ENCODE measurements at regions not wholly inside any gene's neighbourhood (a gene's known extent, or its start where the extent isn't known, plus 50 kb on each side); places are given as distances from the start of the nearest gene placed in this dataset.

GRCh38 chr12:58774731-58775130, 145.6 kb downstream of the LRIG3 start:
- no peaks in the 10 kb centered on the region for H3K27me3 ChIP-seq (ENCODE audit: insufficient read depth, low read length)
- ChIA-PET POLR2A (ENCODE audit: partially characterized antibody) (no interaction called here), CTCF (ENCODE audit: partially characterized antibody) (no interaction called here)
- intact Hi-C loops (cut with micrococcal nuclease): no loop called here
- no peak overlapping the region for H3K27ac Mint-ChIP-seq
- H3K4me3 ChIP-seq (ENCODE audit: low read length in 2 of 2): no peak overlapping the region
- H3K27ac ChIP-seq (ENCODE audit: low read depth, low read length): no peak overlapping the region
- H3K27me3 Mint-ChIP-seq: no peaks in the 10 kb centered on the region
- no peaks in the 10 kb centered on the region for H3K36me3 ChIP-seq (ENCODE audit: insufficient read depth, low read length)
- H3K36me3 Mint-ChIP-seq: no peaks in the 10 kb centered on the region
- no peak for DNase-seq
- peaks cover 0 to 7% (median 3%) of the 10 kb centered on the region in 8 donors for H3K9me3 Mint-ChIP-seq
- no peaks in the 10 kb centered on the region for H3K4me1 Mint-ChIP-seq
- no peaks in the 10 kb centered on the region for H3K4me1 ChIP-seq (ENCODE audit: insufficient read depth, low read length)
- no peak overlapping the region for H3K4me3 Mint-ChIP-seq
- no peaks in the 10 kb centered on the region for H3K9me3 ChIP-seq (ENCODE audit: control insufficient read depth in 1 of 2, low read length in 2 of 2)

- H3K4me1 ChIP-seq (ENCODE audit: insufficient read depth, low read length): no peaks in the 10 kb centered on the region
- H3K27ac ChIP-seq (ENCODE audit: low read depth, low read length): no peak overlapping the region
- no peaks in the 10 kb centered on the region for H3K9me3 ChIP-seq (ENCODE audit: control insufficient read depth in 1 of 2, low read length in 2 of 2)
- no peaks in the 10 kb centered on the region for H3K27me3 ChIP-seq (ENCODE audit: insufficient read depth, low read length)
- ChIA-PET CTCF (ENCODE audit: partially characterized antibody) (no interaction called here), POLR2A (ENCODE audit: partially characterized antibody) (no interaction called here)
- Mint-ChIP-seq H3K4me1 (no peaks in the 10 kb centered on the region), H3K27me3 (no peaks in the 10 kb centered on the region), H3K4me3 (no peak overlapping the region), H3K9me3 (peaks cover 0 to 12% (median 3%) of the 10 kb centered on the region in 8 donors), H3K36me3 (no peaks in the 10 kb centered on the region), H3K27ac (no peak overlapping the region)
- intact Hi-C loops (cut with micrococcal nuclease): no loop called here
- DNase-seq: no peak
- no peak overlapping the region for H3K4me3 ChIP-seq (ENCODE audit: low read length in 2 of 2)
- no peaks in the 10 kb centered on the region for H3K36me3 ChIP-seq (ENCODE audit: insufficient read depth, low read length)
These were observed 144.9 kb downstream of the LRIG3 start for GRCh38 chr12:58775396-58775795.

GRCh38 chr12:58776144-58776543, 144.2 kb downstream of the LRIG3 start:
- CTCF ChIA-PET (ENCODE audit: partially characterized antibody): no interaction called here
- Histone ChIP-seq H3K4me1 (ENCODE audit: insufficient read depth, low read length) (no peaks in the 10 kb centered on the region), H3K27me3 (ENCODE audit: insufficient read depth, low read length) (no peaks in the 10 kb centered on the region), H3K4me3 (ENCODE audit: low read length in 2 of 2) (no peak overlapping the region), H3K9me3 (ENCODE audit: control insufficient read depth in 1 of 2, low read length in 2 of 2) (no peaks in the 10 kb centered on the region), H3K36me3 (ENCODE audit: insufficient read depth, low read length) (no peaks in the 10 kb centered on the region), H3K27ac (ENCODE audit: low read depth, low read length) (no peak overlapping the region)
- DNase-seq: no peak
- Mint-ChIP-seq H3K4me1 (no peaks in the 10 kb centered on the region), H3K36me3 (no peaks in the 10 kb centered on the region), H3K4me3 (no peak overlapping the region), H3K27ac (no peak overlapping the region), H3K27me3 (no peaks in the 10 kb centered on the region), H3K9me3 (peaks cover 0 to 12% (median 4%) of the 10 kb centered on the region in 8 donors)
- intact Hi-C loops (cut with micrococcal nuclease): no loop called here
- POLR2A ChIA-PET (ENCODE audit: partially characterized antibody): no interaction called here

- intact Hi-C loops (cut with micrococcal nuclease): no loop called here
- DNase-seq: no peak
- no peak overlapping the region for H3K27ac ChIP-seq (ENCODE audit: low read depth, low read length)
- POLR2A ChIA-PET (ENCODE audit: partially characterized antibody): no interaction called here
- H3K27me3 Mint-ChIP-seq: no peaks in the 10 kb centered on the region
- no peaks in the 10 kb centered on the region for H3K9me3 ChIP-seq (ENCODE audit: control insufficient read depth in 1 of 2, low read length in 2 of 2)
- H3K27ac Mint-ChIP-seq: no peak overlapping the region
- H3K36me3 Mint-ChIP-seq: no peaks in the 10 kb centered on the region
- no peaks in the 10 kb centered on the region for H3K4me1 ChIP-seq (ENCODE audit: insufficient read depth, low read length)
- no peak overlapping the region for H3K4me3 Mint-ChIP-seq
- no peaks in the 10 kb centered on the region for H3K4me1 Mint-ChIP-seq
- H3K36me3 ChIP-seq (ENCODE audit: insufficient read depth, low read length): no peaks in the 10 kb centered on the region
- no peak overlapping the region for H3K4me3 ChIP-seq (ENCODE audit: low read length in 2 of 2)
- CTCF ChIA-PET (ENCODE audit: partially characterized antibody): no interaction called here
- peaks cover 0 to 8% (median 4%) of the 10 kb centered on the region in 8 donors for H3K9me3 Mint-ChIP-seq
- H3K27me3 ChIP-seq (ENCODE audit: insufficient read depth, low read length): no peaks in the 10 kb centered on the region
These were observed 142.5 kb downstream of the LRIG3 start for GRCh38 chr12:58777815-58778214.

- CTCF ChIA-PET (ENCODE audit: partially characterized antibody): no interaction called here
- no peak overlapping the region for H3K27ac ChIP-seq (ENCODE audit: low read depth, low read length)
- no peak overlapping the region for H3K4me3 ChIP-seq (ENCODE audit: low read length in 2 of 2)
- Mint-ChIP-seq H3K36me3 (no peaks in the 10 kb centered on the region), H3K27ac (no peak overlapping the region), H3K27me3 (no peaks in the 10 kb centered on the region), H3K9me3 (peaks cover 0 to 11% (median 7%) of the 10 kb centered on the region in 8 donors), H3K4me3 (no peak overlapping the region), H3K4me1 (no peaks in the 10 kb centered on the region)
- intact Hi-C loops (cut with micrococcal nuclease): no loop called here
- no peak for DNase-seq
- no peaks in the 10 kb centered on the region for H3K36me3 ChIP-seq (ENCODE audit: insufficient read depth, low read length)
- POLR2A ChIA-PET (ENCODE audit: partially characterized antibody): no interaction called here
- H3K4me1 ChIP-seq (ENCODE audit: insufficient read depth, low read length): no peaks in the 10 kb centered on the region
- H3K27me3 ChIP-seq (ENCODE audit: insufficient read depth, low read length): no peaks in the 10 kb centered on the region
- no peaks in the 10 kb centered on the region for H3K9me3 ChIP-seq (ENCODE audit: control insufficient read depth in 1 of 2, low read length in 2 of 2)
These were observed 138.7 kb downstream of the LRIG3 start for GRCh38 chr12:58781609-58782008.

GRCh38 chr12:58787021-58787760, 133.1 kb downstream of the LRIG3 start:
- Histone ChIP-seq H3K4me1 (ENCODE audit: insufficient read depth, low read length) (no peaks in the 10 kb centered on the region), H3K36me3 (ENCODE audit: insufficient read depth, low read length) (no peaks in the 10 kb centered on the region), H3K9me3 (ENCODE audit: control insufficient read depth in 1 of 2, low read length in 2 of 2) (no peaks in the 10 kb centered on the region), H3K27me3 (ENCODE audit: insufficient read depth, low read length) (no peaks in the 10 kb centered on the region), H3K4me3 (ENCODE audit: low read length in 2 of 2) (no peak overlapping the region), H3K27ac (ENCODE audit: low read depth, low read length) (no peak overlapping the region)
- Mint-ChIP-seq H3K4me1 (no peaks in the 10 kb centered on the region), H3K9me3 (peaks cover 0 to 6% (median 4%) of the 10 kb centered on the region in 8 donors), H3K27me3 (no peaks in the 10 kb centered on the region), H3K36me3 (no peaks in the 10 kb centered on the region), H3K4me3 (no peak overlapping the region), H3K27ac (no peak overlapping the region)
- intact Hi-C loops (cut with micrococcal nuclease): no loop called here
- CTCF ChIA-PET (ENCODE audit: partially characterized antibody): no interaction called here
- no peak for DNase-seq
- POLR2A ChIA-PET (ENCODE audit: partially characterized antibody): no interaction called here

- ChIA-PET POLR2A (ENCODE audit: partially characterized antibody) (no interaction called here), CTCF (ENCODE audit: partially characterized antibody) (no interaction called here)
- H3K27ac ChIP-seq (ENCODE audit: low read depth, low read length): no peak overlapping the region
- no peak for DNase-seq
- Mint-ChIP-seq H3K36me3 (no peaks in the 10 kb centered on the region), H3K27me3 (no peaks in the 10 kb centered on the region), H3K9me3 (peaks cover 0 to 12% (median 4%) of the 10 kb centered on the region in 8 donors), H3K27ac (no peak overlapping the region), H3K4me3 (no peak overlapping the region), H3K4me1 (no peaks in the 10 kb centered on the region)
- H3K27me3 ChIP-seq (ENCODE audit: insufficient read depth, low read length): no peaks in the 10 kb centered on the region
- no peak overlapping the region for H3K4me3 ChIP-seq (ENCODE audit: low read length in 2 of 2)
- no peaks in the 10 kb centered on the region for H3K36me3 ChIP-seq (ENCODE audit: insufficient read depth, low read length)
- intact Hi-C loops (cut with micrococcal nuclease): no loop called here
- H3K9me3 ChIP-seq (ENCODE audit: control insufficient read depth in 1 of 2, low read length in 2 of 2): no peaks in the 10 kb centered on the region
- H3K4me1 ChIP-seq (ENCODE audit: insufficient read depth, low read length): no peaks in the 10 kb centered on the region
These were observed 125.4 kb downstream of the LRIG3 start for GRCh38 chr12:58794859-58795258.

GRCh38 chr12:58795825-58796224, 124.5 kb downstream of the LRIG3 start:
- CTCF ChIA-PET (ENCODE audit: partially characterized antibody): no interaction called here
- Mint-ChIP-seq H3K27me3 (no peaks in the 10 kb centered on the region), H3K4me1 (no peaks in the 10 kb centered on the region), H3K27ac (no peak overlapping the region), H3K4me3 (no peak overlapping the region), H3K36me3 (no peaks in the 10 kb centered on the region), H3K9me3 (peaks cover 0 to 12% (median 7%) of the 10 kb centered on the region in 8 donors)
- Histone ChIP-seq H3K36me3 (ENCODE audit: insufficient read depth, low read length) (no peaks in the 10 kb centered on the region), H3K4me1 (ENCODE audit: insufficient read depth, low read length) (no peaks in the 10 kb centered on the region), H3K27me3 (ENCODE audit: insufficient read depth, low read length) (no peaks in the 10 kb centered on the region), H3K9me3 (ENCODE audit: control insufficient read depth in 1 of 2, low read length in 2 of 2) (no peaks in the 10 kb centered on the region), H3K4me3 (ENCODE audit: low read length in 2 of 2) (no peak overlapping the region), H3K27ac (ENCODE audit: low read depth, low read length) (no peak overlapping the region)
- DNase-seq: no peak
- POLR2A ChIA-PET (ENCODE audit: partially characterized antibody): no interaction called here
- intact Hi-C loops (cut with micrococcal nuclease): no loop called here

All from CD4-positive, alpha-beta memory T cell (primary cell).